Endothelial cell of umbilical vein (primary cell): ENCODE measurements at regions not wholly inside any gene's neighbourhood (a gene's known extent, or its start where the extent isn't known, plus 50 kb on each side); places are given as distances from the start of the nearest gene placed in this dataset.

Experiments
- BruUV-seq: library from RNA; stranded (reverse); fragments of 400-500 nt; replicated peaks from 2 replicates; lab custom pipeline; 2021; lab: Mats Ljungman, UMichigan
- CTCF ChIA-PET: fragments of 300-600, 350-600 bp; sonication (Branson Sonifier 250); formaldehyde crosslinking; loops from one replicate; lab custom pipeline; 2021; ENCODE audit warnings: antibody characterized with exemption, inconsistent platforms; lab: Charles Lee
- POLR2A ChIA-PET: fragments of 300-600, 350-600 bp; sonication (Branson Sonifier 250); formaldehyde crosslinking; loops from one replicate; lab custom pipeline; 2021; ENCODE audit warnings: antibody characterized with exemption, inconsistent platforms; lab: Charles Lee
- DNase-seq: peaks from one replicate; pipeline ENCODE4 v3.0.0-alpha.2; 2011; ENCODE audit warnings: low read depth, low spot score
- FAIRE-seq: peaks from 2 replicates; lab custom pipeline; 2011; peaks lifted over from hg19 to GRCh38; lab: Jason Lieb, UNC
- H2AFZ ChIP-seq: 2 replicates; pipeline ENCODE4 v1.6.0; 2012; ENCODE audit warnings: low read depth, low read length, control low read depth, inconsistent platforms
- H3K27ac ChIP-seq: 2 replicates; pipeline ENCODE4 v1.5.1; 2011; ENCODE audit warnings: low read depth, mild to moderate bottlenecking, control low read depth, low read length, moderate library complexity; ENCODE audit not compliant: insufficient read depth
- H3K27me3 ChIP-seq, 2 experiments: 2 replicates each; pipeline versions ENCODE4 v1.6.0 to v1.6.1; 2011; ENCODE audit warnings: low read length in 2 of 2, mixed read lengths in 1 of 2; ENCODE audit not compliant: control insufficient read depth in 2 of 2, insufficient read depth in 2 of 2
- H3K36me3 ChIP-seq, 2 experiments: 2 replicates in 1 of 2; 3 replicates in 1 of 2; pipeline ENCODE4 v1.5.1; 2011; ENCODE audit warnings: low read length in 2 of 2, mild to moderate bottlenecking in 1 of 2, moderate library complexity in 1 of 2; ENCODE audit not compliant: control insufficient read depth in 2 of 2, insufficient read depth in 2 of 2; ENCODE audit errors: extremely low read depth in 1 of 2
- H3K4me1 ChIP-seq: 3 replicates; pipeline ENCODE4 v1.5.1; 2011; ENCODE audit warnings: mild to moderate bottlenecking, low read length; ENCODE audit not compliant: control insufficient read depth, insufficient read depth; ENCODE audit errors: extremely low read depth
- H3K4me2 ChIP-seq: 2 replicates; pipeline ENCODE4 v1.6.1; 2011; ENCODE audit warnings: low read length, control low read depth, mixed read lengths; ENCODE audit not compliant: insufficient read depth
- H3K4me3 ChIP-seq, 3 experiments: fragments of 200-600 bp in 1 of 3; sonication (generic), shearing (Covaris generic) in 1 of 3; replicated peaks in 1 of 3; 2 replicates each; pipeline ENCODE4 v1.5.1; 2011 to 2016; ENCODE audit warnings: control low read depth in 3 of 3, low read length in 3 of 3, mild to moderate bottlenecking in 2 of 3, inconsistent platforms in 1 of 3, low read depth in 1 of 3, moderate library complexity in 1 of 3; ENCODE audit not compliant: insufficient read depth in 1 of 3
- H3K79me2 ChIP-seq: 2 replicates; pipeline ENCODE4 v1.6.0; 2012; ENCODE audit warnings: low read length, inconsistent platforms; ENCODE audit not compliant: control insufficient read depth, insufficient read depth
- H3K9ac ChIP-seq: replicated peaks from 2 replicates; pipeline ENCODE3; 2011; ENCODE audit warnings: low read length, control low read depth; ENCODE audit not compliant: insufficient read depth; ENCODE audit errors: extremely low read depth
- H3K9me1 ChIP-seq: replicated peaks from 3 replicates; pipeline ENCODE4 v1.6.0; 2011; ENCODE audit warnings: mild to moderate bottlenecking, low read length; ENCODE audit not compliant: control insufficient read depth, insufficient read depth; ENCODE audit errors: extremely low read depth
- H3K9me3 ChIP-seq: replicated peaks from 2 replicates; pipeline ENCODE4 v1.5.1; 2012; ENCODE audit warnings: low read length, inconsistent platforms; ENCODE audit not compliant: control insufficient read depth, insufficient read depth
- H4K20me1 ChIP-seq: replicated peaks from 2 replicates; pipeline ENCODE3; 2011; ENCODE audit warnings: mild to moderate bottlenecking, low read length; ENCODE audit not compliant: control insufficient read depth, insufficient read depth; ENCODE audit errors: extremely low read depth
- EZH2 ChIP-seq: IDR thresholded peaks from 2 replicates; pipeline ENCODE4 v1.6.1; 2012; ENCODE audit warnings: borderline replicate concordance, low read depth, mild to moderate bottlenecking, moderate library complexity, low read length, inconsistent platforms; ENCODE audit not compliant: severe bottlenecking
- FOS ChIP-seq: IDR thresholded peaks from 2 replicates; pipeline ENCODE4 v1.6.1; 2011; ENCODE audit warnings: mild to moderate bottlenecking, low read length, moderate library complexity, borderline replicate concordance; ENCODE audit not compliant: insufficient read depth
- GATA2 ChIP-seq: IDR thresholded peaks from 2 replicates; pipeline ENCODE4 v1.7.0; 2011; ENCODE audit warnings: low read depth, mild to moderate bottlenecking, moderate library complexity, mixed read lengths, low read length; ENCODE audit not compliant: insufficient read length, insufficient read depth
- JUN ChIP-seq: IDR thresholded peaks from 2 replicates; pipeline ENCODE4 v1.6.1; 2011; ENCODE audit warnings: borderline replicate concordance, low read depth; ENCODE audit not compliant: insufficient read length, insufficient read depth
- MYC ChIP-seq: IDR thresholded peaks from one replicate; pipeline ENCODE4 v1.6.1; 2011; ENCODE audit warnings: mild to moderate bottlenecking, low read depth, low read length
- POLR2A ChIP-seq: IDR thresholded peaks from 2 replicates; pipeline ENCODE4 v1.6.1; 2012; ENCODE audit warnings: low read depth, mild to moderate bottlenecking, control low read depth, low read length
- POLR2AphosphoS5 ChIP-seq: IDR thresholded peaks from 2 replicates; pipeline ENCODE4 v1.6.1; 2012; ENCODE audit warnings: low read depth, mild to moderate bottlenecking, control low read depth, low read length, moderate library complexity; ENCODE audit not compliant: insufficient read depth
- dilution Hi-C: fragments of 300-500 bp; cut with MboI; formaldehyde crosslinking; loops from one replicate; pipeline ENCODE4 v1.15.0; 2019; ENCODE audit warnings: low sequenced_read_pairs; ENCODE audit not compliant: extremely low pct_ligation_motif_present
- intact Hi-C: fragments of 100-400 bp; cut with micrococcal nuclease; formaldehyde crosslinking; loops from one replicate; pipeline ENCODE4 v1.10.0; 2022
- TF ChIP-seq, protein P1 (sequence below): IDR thresholded peaks from 2 replicates; pipeline ENCODE4 v1.6.1; 2011; ENCODE audit not compliant: insufficient read depth, insufficient read length
- TF ChIP-seq, protein P2 (sequence below), 2 donors: IDR thresholded peaks; 1 replicate in 1 of 2; 2 replicates in 1 of 2; pipeline ENCODE4 v1.5.1; 2011; ENCODE audit warnings: low read length in 2 of 2, mild to moderate bottlenecking in 2 of 2, moderate library complexity in 2 of 2, control low read depth in 1 of 2, inconsistent platforms in 1 of 2, low read depth in 1 of 2; ENCODE audit not compliant: insufficient read depth in 1 of 2; ENCODE audit errors: extremely low read depth in 1 of 2

DNA sequence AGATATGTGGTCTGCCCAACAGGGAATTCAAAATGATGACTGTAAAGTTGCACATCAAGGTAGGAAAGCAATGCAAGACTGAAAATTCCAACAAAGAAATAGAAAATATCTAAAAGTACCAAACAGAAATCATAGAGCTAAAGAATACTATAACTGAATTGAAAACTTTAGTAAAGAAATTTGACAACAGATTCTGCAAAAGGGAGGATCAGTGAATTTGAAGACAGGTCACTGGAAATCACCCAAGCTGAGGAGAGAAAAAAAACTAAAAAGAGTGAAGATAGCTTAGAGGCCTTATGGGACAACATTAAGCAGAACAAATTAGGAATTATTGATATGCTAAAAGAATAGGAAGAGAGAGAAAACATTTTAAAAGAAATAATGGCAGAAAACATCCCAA is 240.6 kb downstream of the SNX13 start:
- dilution Hi-C loops (no loop called here), intact Hi-C loops (loop anchor here (10.0 kb wide), 1 partner anchor 875 kb away; no protein-coding TSS in a partner anchor)
- FAIRE-seq = no peak
- Histone ChIP-seq H3K9ac (no peak overlapping the region), H3K27me3 (no peaks in the 10 kb centered on the region), H4K20me1 (no peaks in the 10 kb centered on the region), H3K27ac (no peak overlapping the region), H3K9me1 (no peaks in the 10 kb centered on the region), H3K4me2 (no peak overlapping the region), H3K36me3 (no peaks in the 10 kb centered on the region), H3K4me1 (no peaks in the 10 kb centered on the region), H3K9me3 (no peaks in the 10 kb centered on the region), H2AFZ (no peak overlapping the region), H3K4me3 (no peak overlapping the region), H3K79me2 (no peaks in the 10 kb centered on the region)
- CTCF ChIA-PET = interaction anchor here (1.8 kb wide), 1 partner anchor 398 kb away, joined by 9 read pairs; no protein-coding TSS in a partner anchor
- no TSS peak for BruUV-seq
- TF ChIP-seq MYC (no peak), FOS (no peak), POLR2AphosphoS5 (no peak), GATA2 (no peak), POLR2A (no peak), EZH2 (no peak), JUN (no peak)
- TF ChIP-seq, protein P1, sequence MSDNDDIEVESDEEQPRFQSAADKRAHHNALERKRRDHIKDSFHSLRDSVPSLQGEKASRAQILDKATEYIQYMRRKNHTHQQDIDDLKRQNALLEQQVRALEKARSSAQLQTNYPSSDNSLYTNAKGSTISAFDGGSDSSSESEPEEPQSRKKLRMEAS = no peak
- TF ChIP-seq, protein P2, sequence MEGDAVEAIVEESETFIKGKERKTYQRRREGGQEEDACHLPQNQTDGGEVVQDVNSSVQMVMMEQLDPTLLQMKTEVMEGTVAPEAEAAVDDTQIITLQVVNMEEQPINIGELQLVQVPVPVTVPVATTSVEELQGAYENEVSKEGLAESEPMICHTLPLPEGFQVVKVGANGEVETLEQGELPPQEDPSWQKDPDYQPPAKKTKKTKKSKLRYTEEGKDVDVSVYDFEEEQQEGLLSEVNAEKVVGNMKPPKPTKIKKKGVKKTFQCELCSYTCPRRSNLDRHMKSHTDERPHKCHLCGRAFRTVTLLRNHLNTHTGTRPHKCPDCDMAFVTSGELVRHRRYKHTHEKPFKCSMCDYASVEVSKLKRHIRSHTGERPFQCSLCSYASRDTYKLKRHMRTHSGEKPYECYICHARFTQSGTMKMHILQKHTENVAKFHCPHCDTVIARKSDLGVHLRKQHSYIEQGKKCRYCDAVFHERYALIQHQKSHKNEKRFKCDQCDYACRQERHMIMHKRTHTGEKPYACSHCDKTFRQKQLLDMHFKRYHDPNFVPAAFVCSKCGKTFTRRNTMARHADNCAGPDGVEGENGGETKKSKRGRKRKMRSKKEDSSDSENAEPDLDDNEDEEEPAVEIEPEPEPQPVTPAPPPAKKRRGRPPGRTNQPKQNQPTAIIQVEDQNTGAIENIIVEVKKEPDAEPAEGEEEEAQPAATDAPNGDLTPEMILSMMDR (IDR thresholded peaks at IDR 0.05; ENCODE audit: extremely low read depth in 1 of 2, insufficient read depth in 1 of 2, low read depth in 1 of 2, low read length in 2 of 2) = no peak
- POLR2A ChIA-PET = no interaction called here
- DNase-seq = no peak
